CD4-positive, alpha-beta memory T cell (primary cell): ENCODE measurements at regions not wholly inside any gene's neighbourhood (a gene's known extent, or its start where the extent isn't known, plus 50 kb on each side); places are given as distances from the start of the nearest gene placed in this dataset.

Experiments
- CTCF ChIA-PET: fragments of 350-600 bp; sonication (Branson Sonifier 250); formaldehyde crosslinking; loops from one replicate; lab custom pipeline; 2021; ENCODE audit warnings: inconsistent platforms; ENCODE audit not compliant: partially characterized antibody; lab: Charles Lee
- POLR2A ChIA-PET: fragments of 350-600 bp; sonication (Branson Sonifier 250); formaldehyde crosslinking; loops from one replicate; lab custom pipeline; 2021; ENCODE audit not compliant: partially characterized antibody; lab: Charles Lee
- DNase-seq, 5 donors: peaks; one replicate each; pipeline versions ENCODE4 v3.0.0 to v3.0.0-alpha.2; 2020 to 2022; ENCODE audit warnings: mixed read lengths in 1 of 5
- H3K27ac ChIP-seq: one replicate; pipeline ENCODE4 v1.7.0; 2013; ENCODE audit warnings: low read depth, low read length
- H3K27me3 ChIP-seq: 2 replicates; pipeline ENCODE4 v1.7.0; 2013; ENCODE audit warnings: mild to moderate bottlenecking, low read length, moderate library complexity; ENCODE audit not compliant: insufficient read depth
- H3K36me3 ChIP-seq: 2 replicates; pipeline ENCODE4 v1.7.0; 2013; ENCODE audit warnings: mild to moderate bottlenecking, low read length, moderate library complexity; ENCODE audit not compliant: insufficient read depth
- H3K4me1 ChIP-seq: 2 replicates; pipeline ENCODE4 v1.7.0; 2013; ENCODE audit warnings: mild to moderate bottlenecking, low read length, moderate library complexity; ENCODE audit not compliant: insufficient read depth
- H3K4me3 ChIP-seq, 2 donors: one replicate each; pipeline ENCODE4 v1.7.0; 2013; ENCODE audit warnings: low read length in 2 of 2, mild to moderate bottlenecking in 1 of 2
- H3K9me3 ChIP-seq, 2 donors: one replicate each; pipeline ENCODE4 v1.7.0; 2013; ENCODE audit warnings: low read length in 2 of 2, control low read depth in 1 of 2; ENCODE audit not compliant: control insufficient read depth in 1 of 2
- H3K27ac Mint-ChIP-seq, 7 donors: one replicate each; pipeline ENCODE4 v1.8.0; 2020 to 2021; ENCODE audit warnings: mixed read lengths in 7 of 7, mild to moderate bottlenecking in 6 of 7, inconsistent platforms in 3 of 7, moderate library complexity in 3 of 7
- H3K27me3 Mint-ChIP-seq, 2 donors: one replicate each; pipeline ENCODE4 v1.8.0; 2020 to 2021; ENCODE audit warnings: mixed read lengths in 2 of 2
- H3K36me3 Mint-ChIP-seq, 2 donors: one replicate each; pipeline ENCODE4 v1.8.0; 2020 to 2021; ENCODE audit warnings: mixed read lengths in 2 of 2, inconsistent platforms in 1 of 2, mild to moderate bottlenecking in 1 of 2
- H3K4me1 Mint-ChIP-seq, 4 donors: one replicate each; pipeline ENCODE4 v1.8.0; 2020 to 2021; ENCODE audit warnings: mixed read lengths in 4 of 4, mild to moderate bottlenecking in 1 of 4
- H3K4me3 Mint-ChIP-seq, 8 donors: one replicate each; pipeline ENCODE4 v1.8.0; 2020 to 2021; ENCODE audit warnings: mixed read lengths in 8 of 8, mild to moderate bottlenecking in 7 of 8, moderate library complexity in 6 of 8, inconsistent platforms in 3 of 8
- H3K9me3 Mint-ChIP-seq, 8 donors: one replicate each; pipeline ENCODE4 v1.8.0; 2020 to 2021; ENCODE audit warnings: mixed read lengths in 8 of 8, mild to moderate bottlenecking in 5 of 8, inconsistent platforms in 3 of 8, moderate library complexity in 1 of 8
- intact Hi-C: fragments of 100-400 bp; cut with micrococcal nuclease; formaldehyde crosslinking; loops from one replicate; pipeline ENCODE4 v1.15.1; 2023

DNA sequence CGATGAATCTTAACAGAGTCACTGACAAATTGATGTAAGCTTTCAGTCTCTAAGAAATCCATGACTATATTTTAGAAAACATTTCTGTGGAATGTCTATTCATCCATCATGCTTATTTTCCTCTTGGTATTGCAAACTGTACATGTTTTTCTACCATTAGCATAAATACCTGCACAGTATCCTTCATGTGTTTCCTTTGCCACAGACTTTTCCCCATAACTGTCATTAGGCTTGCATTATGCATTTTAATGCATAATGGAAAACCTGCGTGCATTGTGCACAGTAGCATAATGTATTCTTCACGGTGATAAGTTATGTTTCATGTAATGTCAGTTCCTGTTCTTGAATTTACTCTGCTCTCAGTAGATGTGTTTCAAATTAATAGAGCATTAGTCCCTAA, 403.1 kb upstream of the EPHA3 start:
- H3K27me3 Mint-ChIP-seq: no peaks in the 10 kb centered on the region
- Histone ChIP-seq H3K27me3 (no peaks in the 10 kb centered on the region), H3K4me1 (no peaks in the 10 kb centered on the region), H3K9me3 (no peaks in the 10 kb centered on the region), H3K4me3 (no peak overlapping the region), H3K36me3 (no peaks in the 10 kb centered on the region), H3K27ac (no peak overlapping the region)
- no peaks in the 10 kb centered on the region for H3K4me1 Mint-ChIP-seq
- DNase-seq: no peak
- ChIA-PET CTCF (no interaction called here), POLR2A (no interaction called here)
- no peaks in the 10 kb centered on the region for H3K36me3 Mint-ChIP-seq
- no peak overlapping the region for H3K4me3 Mint-ChIP-seq
- peaks cover 0 to 11% (median 3%) of the 10 kb centered on the region in 8 donors for H3K9me3 Mint-ChIP-seq
- no peak overlapping the region for H3K27ac Mint-ChIP-seq
- intact Hi-C loops: no loop called here

- Histone ChIP-seq H3K9me3 (no peaks in the 10 kb centered on the region), H3K36me3 (no peaks in the 10 kb centered on the region), H3K27me3 (no peaks in the 10 kb centered on the region), H3K4me3 (no peak overlapping the region), H3K4me1 (no peaks in the 10 kb centered on the region), H3K27ac (no peak overlapping the region)
- POLR2A ChIA-PET: no interaction called here
- peaks cover 0 to 16% (median 5%) of the 10 kb centered on the region in 8 donors for H3K9me3 Mint-ChIP-seq
- no peaks in the 10 kb centered on the region for H3K36me3 Mint-ChIP-seq
- no peak overlapping the region for H3K27ac Mint-ChIP-seq
- no peaks in the 10 kb centered on the region for H3K27me3 Mint-ChIP-seq
- CTCF ChIA-PET: no interaction called here
- no peak overlapping the region for H3K4me3 Mint-ChIP-seq
- DNase-seq: no peak
- intact Hi-C loops: no loop called here
- H3K4me1 Mint-ChIP-seq: no peaks in the 10 kb centered on the region
Observed at GRCh38 chr3:88707837-88708236, 399.6 kb upstream of the EPHA3 start.

GRCh38 chr3:88712552-88712951, 394.9 kb upstream of the EPHA3 start:
- peaks cover 0 to 13% (median 6%) of the 10 kb centered on the region in 8 donors for H3K9me3 Mint-ChIP-seq
- ChIA-PET CTCF (interaction anchor here (1.8 kb wide), 1 partner anchor 11 kb away, joined by 4 read pairs; no protein-coding TSS in a partner anchor), POLR2A (no interaction called here)
- no peaks in the 10 kb centered on the region for H3K4me1 Mint-ChIP-seq
- H3K27ac Mint-ChIP-seq: no peak overlapping the region
- no peak overlapping the region for H3K4me3 Mint-ChIP-seq
- no peaks in the 10 kb centered on the region for H3K36me3 Mint-ChIP-seq
- DNase-seq: no peak
- H3K27ac ChIP-seq: no peak overlapping the region
- no peaks in the 10 kb centered on the region for H3K36me3 ChIP-seq
- no peaks in the 10 kb centered on the region for H3K27me3 Mint-ChIP-seq
- H3K27me3 ChIP-seq: no peaks in the 10 kb centered on the region
- intact Hi-C loops: no loop called here
- no peaks in the 10 kb centered on the region for H3K9me3 ChIP-seq
- H3K4me3 ChIP-seq: no peak overlapping the region
- no peaks in the 10 kb centered on the region for H3K4me1 ChIP-seq

- Mint-ChIP-seq H3K27me3 (no peaks in the 10 kb centered on the region), H3K4me1 (no peaks in the 10 kb centered on the region), H3K36me3 (no peaks in the 10 kb centered on the region), H3K4me3 (no peak overlapping the region), H3K9me3 (peaks cover 0 to 11% (median 6%) of the 10 kb centered on the region in 8 donors), H3K27ac (no peak overlapping the region)
- intact Hi-C loops: no loop called here
- Histone ChIP-seq H3K4me3 (no peak overlapping the region), H3K4me1 (no peaks in the 10 kb centered on the region), H3K27me3 (no peaks in the 10 kb centered on the region), H3K27ac (no peak overlapping the region), H3K9me3 (no peaks in the 10 kb centered on the region), H3K36me3 (no peaks in the 10 kb centered on the region)
- ChIA-PET POLR2A (no interaction called here), CTCF (interaction anchor here (1.8 kb wide), 1 partner anchor 12 kb away, joined by 4 read pairs; no protein-coding TSS in a partner anchor)
- no peak for DNase-seq
Observed at GRCh38 chr3:88713233-88713691, 394.2 kb upstream of the EPHA3 start.

DNA sequence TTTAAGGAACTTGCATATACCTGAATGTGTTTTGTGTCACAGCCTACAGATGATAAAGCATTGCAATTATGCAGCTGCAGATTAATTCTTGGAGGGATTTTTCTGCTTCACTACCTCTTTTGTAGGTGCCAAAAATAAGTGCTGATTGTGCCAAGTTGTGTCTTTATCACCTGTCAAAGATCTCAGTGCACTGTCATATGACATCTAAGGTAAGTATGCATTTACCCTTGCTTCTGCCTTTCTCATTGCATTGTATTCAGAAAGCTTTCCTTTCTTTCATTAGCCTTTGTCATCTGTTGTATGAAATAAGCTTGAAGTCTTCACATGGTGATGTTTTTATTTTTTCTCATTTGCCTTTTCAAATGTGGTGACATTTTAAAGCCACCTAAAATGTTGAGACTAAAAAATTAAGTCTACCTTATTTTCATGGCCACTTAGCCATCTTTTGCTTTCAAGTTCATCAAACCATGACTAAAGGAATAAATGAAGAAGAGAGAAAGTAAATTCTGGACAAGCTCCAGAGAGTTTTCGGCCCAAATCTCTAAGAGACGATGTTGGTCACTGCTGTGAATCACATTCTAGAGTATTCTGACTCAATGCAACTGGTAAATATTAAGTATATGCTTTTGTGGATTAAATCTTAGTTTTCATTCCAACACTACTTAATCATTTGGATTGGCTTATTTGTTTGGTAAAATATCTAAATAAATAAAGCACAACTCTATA, 381.8 kb upstream of the EPHA3 start:
- Histone ChIP-seq H3K27me3 (no peaks in the 10 kb centered on the region), H3K27ac (no peak overlapping the region), H3K36me3 (no peaks in the 10 kb centered on the region), H3K4me1 (no peaks in the 10 kb centered on the region), H3K9me3 (no peaks in the 10 kb centered on the region), H3K4me3 (no peak overlapping the region)
- no peak for DNase-seq
- H3K27ac Mint-ChIP-seq: no peak overlapping the region
- ChIA-PET POLR2A (no interaction called here), CTCF (no interaction called here)
- no peaks in the 10 kb centered on the region for H3K36me3 Mint-ChIP-seq
- peaks cover 2 to 14% (median 8%) of the 10 kb centered on the region in 8 donors for H3K9me3 Mint-ChIP-seq
- no peaks in the 10 kb centered on the region for H3K4me1 Mint-ChIP-seq
- H3K27me3 Mint-ChIP-seq: no peaks in the 10 kb centered on the region
- H3K4me3 Mint-ChIP-seq: no peak overlapping the region
- intact Hi-C loops: no loop called here

DNA sequence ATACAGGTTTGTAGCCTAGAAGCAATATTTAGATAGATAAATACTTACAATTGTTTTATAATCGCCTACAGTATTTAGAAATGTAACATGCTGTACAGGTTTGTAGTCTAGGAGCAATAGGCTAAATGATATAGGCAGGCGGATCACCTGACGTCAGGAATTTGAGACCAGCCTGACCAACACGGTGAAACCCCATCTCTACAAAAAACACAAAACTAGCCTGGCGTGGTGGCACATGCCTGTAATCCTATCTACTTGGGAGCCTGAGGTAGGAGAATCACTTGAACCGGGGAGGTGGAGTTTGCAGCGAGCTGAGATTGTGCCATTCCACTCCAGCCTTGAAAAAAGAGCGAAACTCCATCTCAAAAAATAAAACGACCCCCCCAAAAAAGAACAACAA, 375.2 kb upstream of the EPHA3 start:
- DNase-seq: no peak
- Histone ChIP-seq H3K4me3 (no peak overlapping the region), H3K9me3 (no peaks in the 10 kb centered on the region), H3K4me1 (no peaks in the 10 kb centered on the region), H3K27me3 (no peaks in the 10 kb centered on the region), H3K36me3 (no peaks in the 10 kb centered on the region), H3K27ac (no peak overlapping the region)
- Mint-ChIP-seq H3K4me1 (no peaks in the 10 kb centered on the region), H3K4me3 (no peak overlapping the region), H3K36me3 (no peaks in the 10 kb centered on the region), H3K27ac (no peak overlapping the region), H3K9me3 (peaks cover 0 to 14% (median under 1%) of the 10 kb centered on the region in 8 donors), H3K27me3 (no peaks in the 10 kb centered on the region)
- POLR2A ChIA-PET: no interaction called here
- CTCF ChIA-PET: no interaction called here
- intact Hi-C loops: no loop called here

GRCh38 chr3:88742106-88742505, 365.3 kb upstream of the EPHA3 start:
- H3K9me3 ChIP-seq: no peaks in the 10 kb centered on the region
- ChIA-PET CTCF (no interaction called here), POLR2A (no interaction called here)
- Mint-ChIP-seq H3K9me3 (peaks cover 2 to 16% (median 9%) of the 10 kb centered on the region in 8 donors), H3K4me3 (no peak overlapping the region), H3K27me3 (no peaks in the 10 kb centered on the region), H3K27ac (no peak overlapping the region), H3K4me1 (no peaks in the 10 kb centered on the region), H3K36me3 (no peaks in the 10 kb centered on the region)
- no peaks in the 10 kb centered on the region for H3K27me3 ChIP-seq
- DNase-seq: no peak
- no peak overlapping the region for H3K4me3 ChIP-seq
- intact Hi-C loops: no loop called here
- H3K4me1 ChIP-seq: no peaks in the 10 kb centered on the region
- H3K36me3 ChIP-seq: no peaks in the 10 kb centered on the region
- no peak overlapping the region for H3K27ac ChIP-seq
